ENCODE measurements at regions not wholly inside any gene's neighbourhood (a gene's known extent, or its start where the extent isn't known, plus 50 kb on each side); places are given as distances from the start of the nearest gene placed in this dataset.

DNA sequence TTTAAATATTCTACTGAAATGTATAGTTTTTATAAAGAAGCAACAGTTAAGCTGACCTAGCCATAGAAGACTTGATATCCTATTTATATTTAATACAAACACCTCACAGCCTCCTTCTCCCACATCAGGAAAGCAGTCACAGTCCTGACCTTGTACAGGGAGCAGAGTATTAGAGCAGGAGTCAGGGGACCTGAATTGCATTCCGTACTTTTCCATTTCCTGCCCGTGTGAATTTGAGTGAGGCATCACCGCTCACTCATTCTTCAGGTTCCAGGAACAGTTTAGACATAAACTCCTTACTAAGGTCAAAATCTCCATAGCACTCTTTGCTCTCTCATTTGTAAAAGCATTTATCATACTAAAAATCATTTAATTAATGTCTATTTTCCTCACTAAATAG is 482.5 kb upstream of the FAT3 start:
- no peak for DNase-seq

GRCh38 chr11:91731051-91731450 is 493.6 kb upstream of the FAT3 start:
- DNase-seq: no peak

- no peak for DNase-seq
Observed at GRCh38 chr11:91730620-91731019, 494.0 kb upstream of the FAT3 start.

- DNase-seq: no peak
Observed at GRCh38 chr11:91730057-91730456, 494.6 kb upstream of the FAT3 start.

- no peak for DNase-seq
Observed at GRCh38 chr11:91717169-91717568, 507.4 kb upstream of the FAT3 start.

GRCh38 chr11:91707652-91708482 is 516.8 kb upstream of the FAT3 start:
- DNase-seq: no peak

- no peak for DNase-seq
Observed at GRCh38 chr11:91703042-91703441, 521.6 kb upstream of the FAT3 start.

- DNase-seq: no peak
Observed at GRCh38 chr11:91700854-91701253, 523.8 kb upstream of the FAT3 start.

DNA sequence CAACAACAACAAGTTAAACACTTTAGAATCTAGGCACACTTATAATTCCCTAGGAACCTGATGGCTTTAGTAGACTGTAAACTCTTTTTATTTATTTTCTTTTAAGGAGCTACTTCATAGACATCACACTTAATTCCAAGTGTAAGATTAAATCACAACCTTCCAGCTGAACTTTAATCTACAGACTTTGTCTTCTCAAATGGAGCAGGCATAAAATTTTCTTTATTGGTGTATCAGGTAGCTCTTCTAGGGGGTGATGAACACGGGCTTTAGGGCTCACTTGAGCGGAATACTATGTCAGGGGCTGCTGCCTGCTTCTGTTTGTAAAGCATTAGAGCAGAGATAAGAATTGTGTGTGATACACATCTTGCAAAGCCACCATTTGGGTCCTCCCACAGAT is 525.8 kb upstream of the FAT3 start:
- DNase-seq: no peak

- no peak for DNase-seq
Observed at GRCh38 chr11:91694331-91694730, 530.3 kb upstream of the FAT3 start.

DNA sequence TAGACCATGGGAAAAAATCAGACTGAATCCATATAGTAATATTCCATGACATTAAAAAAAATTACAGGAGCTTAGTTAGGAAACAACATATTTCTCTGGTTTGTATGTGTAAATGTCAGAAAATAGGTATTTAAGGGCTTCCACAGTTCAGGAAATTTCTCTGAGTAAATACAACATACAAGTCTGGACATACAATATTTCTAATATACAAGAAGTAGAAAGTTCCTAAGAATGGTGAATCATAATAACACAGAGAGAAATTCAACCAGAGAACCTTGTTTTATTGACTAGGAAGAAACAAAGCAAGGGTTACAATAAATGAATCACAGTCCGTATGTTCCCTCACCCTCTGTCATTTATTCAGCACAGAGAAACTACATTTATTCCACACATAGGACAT is 532.7 kb upstream of the FAT3 start:
- no peak for DNase-seq

DNA sequence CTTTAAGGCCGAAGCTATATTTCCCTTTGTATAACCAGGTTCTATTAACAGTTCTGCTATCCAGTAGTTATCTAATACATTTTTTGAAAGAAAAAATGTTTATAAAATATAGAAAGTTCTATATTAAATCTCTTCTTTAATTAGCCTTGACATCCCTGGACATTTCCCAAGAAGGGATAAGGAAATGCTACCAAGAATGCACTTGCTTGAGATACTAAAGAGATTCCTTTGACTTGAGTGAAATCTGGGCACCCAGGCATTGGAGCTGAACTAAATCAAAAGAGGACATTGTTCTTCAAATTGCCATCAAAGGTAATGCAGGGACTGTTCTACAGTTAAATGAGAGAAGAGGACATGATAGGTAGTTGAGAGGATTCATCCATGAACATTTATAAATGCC is 535.9 kb upstream of the FAT3 start:
- no peak for DNase-seq

GRCh38 chr11:91686700-91687099 is 537.9 kb upstream of the FAT3 start:
- no peak for DNase-seq

DNA sequence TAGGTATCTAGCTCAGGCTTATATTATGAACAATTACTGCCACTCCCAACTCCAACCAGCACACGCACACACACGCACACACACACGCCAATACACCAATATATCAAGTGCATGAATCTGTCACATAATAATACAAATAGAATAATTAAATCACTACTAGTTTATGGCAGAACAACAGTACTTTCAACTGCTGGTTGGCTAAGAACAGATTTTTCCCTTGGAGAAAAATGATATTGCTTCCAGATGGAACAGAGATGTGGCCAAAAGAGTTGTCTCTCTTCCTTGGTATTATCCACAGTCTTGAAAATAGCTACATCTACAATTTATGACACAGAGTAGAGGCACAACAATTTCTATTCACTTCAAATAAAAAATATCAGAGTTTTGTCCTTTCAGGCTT is 538.3 kb upstream of the FAT3 start:
- no peak for DNase-seq

DNA sequence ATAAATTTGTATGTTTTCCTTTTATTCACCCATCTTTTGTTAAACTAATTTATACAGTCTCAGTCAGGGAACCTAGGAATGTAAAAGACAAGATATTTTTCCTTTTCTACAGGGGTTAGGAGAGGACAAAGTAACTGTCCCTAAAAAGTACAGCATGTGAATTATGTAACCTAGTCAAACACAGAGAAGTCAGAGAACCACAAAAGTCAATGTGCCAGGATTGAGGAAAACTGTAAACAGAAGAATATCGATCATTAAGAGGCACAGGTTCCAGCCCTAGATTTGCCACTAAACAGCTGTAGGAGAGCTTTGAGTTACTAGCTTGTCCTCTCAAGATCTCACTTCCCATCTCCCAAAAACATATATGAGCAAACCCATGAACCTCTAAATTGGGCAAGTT is 550.9 kb upstream of the FAT3 start:
- DNase-seq: no peak

GRCh38 chr11:91664521-91664920 is 560.1 kb upstream of the FAT3 start:
- no peak for DNase-seq

DNA sequence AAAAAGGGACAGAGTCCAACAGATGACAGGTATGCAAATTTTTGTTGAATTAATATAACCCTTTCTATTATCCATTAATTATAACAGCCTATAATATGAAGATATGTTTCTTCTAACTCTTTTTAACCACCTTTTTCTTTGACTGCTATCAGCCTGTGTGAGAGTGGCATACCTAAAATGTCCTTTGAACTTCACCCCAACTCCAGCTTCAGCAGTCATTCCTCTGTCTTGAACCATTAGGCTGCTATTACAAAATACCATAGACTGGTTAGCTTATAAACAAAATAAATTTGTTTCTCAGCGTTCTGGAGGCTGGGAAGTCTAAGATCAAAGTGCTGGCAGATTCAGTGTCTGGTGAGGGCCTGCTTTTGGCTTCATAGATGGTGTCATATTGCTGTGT is 564.6 kb upstream of the FAT3 start:
- DNase-seq: no peak

GRCh38 chr11:91654686-91655085 is 569.9 kb upstream of the FAT3 start:
- DNase-seq: no peak

- DNase-seq: no peak
Observed at GRCh38 chr11:91653079-91653754, 571.4 kb upstream of the FAT3 start.

GRCh38 chr11:91650802-91651201 is 573.8 kb upstream of the FAT3 start:
- no peak for DNase-seq

- no peak for DNase-seq
Observed at GRCh38 chr11:91641153-91641552, 583.5 kb upstream of the FAT3 start.

DNA sequence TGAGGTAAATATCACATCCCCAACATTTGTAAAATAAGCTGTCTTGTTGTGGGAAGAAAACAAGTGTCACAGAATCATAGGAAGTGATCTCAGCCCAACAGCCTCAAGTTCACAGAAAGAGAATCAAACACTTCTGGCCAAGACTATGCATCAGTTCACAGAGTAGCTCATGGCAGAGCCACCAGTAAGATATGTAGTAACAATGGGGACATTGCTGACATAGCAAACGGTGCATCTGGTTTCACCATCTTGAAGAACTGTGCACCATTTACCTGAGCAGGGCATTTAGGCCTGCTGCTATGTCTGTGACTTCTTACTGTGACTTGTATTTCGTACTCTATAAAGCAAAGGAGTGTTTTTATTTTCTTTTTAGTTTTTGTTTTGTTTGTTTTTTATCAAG is 585.3 kb upstream of the FAT3 start:
- no peak for DNase-seq

GRCh38 chr11:91630916-91631673 is 593.5 kb upstream of the FAT3 start:
- no peak for DNase-seq

DNA sequence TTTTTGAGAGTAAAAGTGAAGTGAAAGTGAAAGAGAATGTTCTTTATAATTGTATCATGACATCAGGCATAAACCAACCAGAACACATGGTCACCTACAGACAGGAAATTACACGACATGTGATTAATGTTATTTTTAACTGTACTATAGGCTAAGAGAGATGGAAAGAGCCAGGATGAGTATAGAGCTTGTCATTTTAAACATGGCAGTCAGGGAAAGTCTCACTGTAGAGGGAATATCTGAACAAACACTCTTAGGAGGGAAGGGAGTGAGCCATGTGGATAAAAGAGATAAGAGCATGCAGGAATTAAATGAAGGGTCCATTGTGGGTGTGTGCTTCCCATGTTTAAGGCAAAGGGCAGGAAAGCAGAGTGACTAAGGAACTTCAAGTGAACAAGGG is 599.1 kb upstream of the FAT3 start:
- no peak for DNase-seq
